ENCODE measurements at regions not wholly inside any gene's neighbourhood (a gene's known extent, or its start where the extent isn't known, plus 50 kb on each side); places are given as distances from the start of the nearest gene placed in this dataset.

GRCh38 chrX:45353456-45353855 lies 152.8 kb upstream of the DIPK2B start:
- TF ChIP-seq CTCF (IDR thresholded peaks at IDR 0.05) (no peak), POLR2A (IDR thresholded peaks at IDR 0.05) (no peak)

Data from thyroid gland (tissue), 4 donors.